HL-60 (cell line): ENCODE measurements at regions not wholly inside any gene's neighbourhood (a gene's known extent, or its start where the extent isn't known, plus 50 kb on each side); places are given as distances from the start of the nearest gene placed in this dataset.

Experiments used
- DNase-seq, 2 experiments: peaks; one replicate each; pipeline ENCODE4 v3.0.0-alpha.2; 2010 to 2020; ENCODE audit warnings: low read depth in 1 of 2, low spot score in 1 of 2
- H3K27ac ChIP-seq: fragments of 250-450 bp; sonication (Bioruptor Pico); replicated peaks from 2 replicates; pipeline ENCODE4 v1.5.1; 2020; ENCODE audit warnings: mild to moderate bottlenecking, moderate library complexity
- H3K27me3 ChIP-seq: fragments of 250-450 bp; sonication (Bioruptor Pico); 2 replicates; pipeline ENCODE4 v1.5.1; 2021; ENCODE audit warnings: mild to moderate bottlenecking, moderate library complexity; ENCODE audit not compliant: insufficient read depth, poor library complexity, severe bottlenecking
- H3K4me3 ChIP-seq: replicated peaks from 2 replicates; pipeline ENCODE4 v1.5.1; 2011; ENCODE audit warnings: mild to moderate bottlenecking, control low read depth, low read length; ENCODE audit not compliant: insufficient read depth
- CTCF ChIP-seq: IDR thresholded peaks from one replicate; pipeline ENCODE4 v1.5.1; 2011; ENCODE audit warnings: low read length, control low read depth, inconsistent platforms; ENCODE audit not compliant: insufficient read depth
- GABPA ChIP-seq: IDR thresholded peaks from 2 replicates; pipeline ENCODE4 v1.6.1; 2012; ENCODE audit warnings: low read depth
- POLR2AphosphoS5 ChIP-seq: IDR thresholded peaks from 2 replicates; pipeline ENCODE4 v1.6.1; 2012; ENCODE audit warnings: low read depth
- REST ChIP-seq: IDR thresholded peaks from 2 replicates; pipeline ENCODE4 v1.6.1; 2012; ENCODE audit warnings: low read depth; ENCODE audit not compliant: insufficient replicate concordance
- SPI1 ChIP-seq: IDR thresholded peaks from 2 replicates; pipeline ENCODE4 v1.6.1; 2012; ENCODE audit warnings: low read depth, mild to moderate bottlenecking, borderline replicate concordance

DNA sequence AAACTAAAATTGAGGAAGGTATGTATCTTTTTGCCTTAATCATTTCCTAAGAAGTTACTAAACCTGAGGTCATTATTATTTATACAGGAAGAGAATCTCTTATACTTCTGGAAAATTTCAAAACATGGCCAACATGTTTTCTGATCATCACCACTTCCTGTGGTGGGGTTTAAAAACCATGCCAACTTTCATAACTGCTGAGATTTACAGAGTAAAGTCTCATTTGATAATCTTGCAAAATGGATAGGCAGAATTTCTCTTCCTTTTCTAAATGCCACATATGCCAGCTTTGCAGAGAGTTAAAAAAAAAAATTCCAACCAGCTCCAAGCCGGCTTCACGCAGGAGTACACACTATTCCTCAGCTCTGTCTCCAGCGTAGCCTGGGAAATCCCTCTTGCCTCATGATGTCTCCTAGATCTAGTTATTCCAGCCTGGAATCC lies 124.3 kb upstream of the SPRED1 start:
- DNase-seq: no peak
- Histone ChIP-seq H3K27me3 (peaks cover 5% of the 10 kb centered on the region), H3K27ac (no peak overlapping the region), H3K4me3 (no peak overlapping the region)
- TF ChIP-seq SPI1: no peak
- no peak for TF ChIP-seq POLR2AphosphoS5
- no peak for TF ChIP-seq CTCF
- no peak for TF ChIP-seq REST
- TF ChIP-seq GABPA: no peak

DNA sequence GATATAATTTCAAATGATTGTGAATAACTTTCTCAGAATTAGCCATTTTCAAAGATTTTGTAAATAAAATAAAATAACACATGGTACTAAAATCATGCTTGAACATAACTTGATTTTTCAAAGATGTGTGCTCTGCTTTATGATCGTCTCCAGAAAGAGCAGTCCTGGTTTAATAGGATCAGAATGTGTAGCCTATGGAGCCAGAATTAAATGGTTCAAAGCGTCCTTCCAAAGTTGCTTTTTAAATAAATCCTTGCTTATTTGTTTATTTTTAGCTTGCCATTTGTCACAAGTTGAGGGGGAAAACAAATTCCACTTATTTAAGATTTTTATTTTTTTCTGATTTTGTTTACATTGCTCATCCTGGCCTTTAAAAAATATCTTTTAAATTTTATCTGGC lies 123.7 kb upstream of the SPRED1 start:
- DNase-seq: no peak
- Histone ChIP-seq H3K4me3 (no peak overlapping the region), H3K27ac (no peak overlapping the region), H3K27me3 (peaks cover 5% of the 10 kb centered on the region)
- no peak for TF ChIP-seq REST
- TF ChIP-seq CTCF: no peak
- no peak for TF ChIP-seq POLR2AphosphoS5
- no peak for TF ChIP-seq SPI1
- no peak for TF ChIP-seq GABPA

- no peak overlapping the region for H3K4me3 ChIP-seq
- TF ChIP-seq POLR2AphosphoS5: peak; percentile 46; the same call in 1 of the 2 replicates
- TF ChIP-seq GABPA: no peak
- peaks cover 5% of the 10 kb centered on the region for H3K27me3 ChIP-seq
- H3K27ac ChIP-seq: no peak overlapping the region
- peak; percentile 48 to 58 for DNase-seq
These were observed 123.0 kb upstream of the SPRED1 start for GRCh38 chr15:38129531-38130204.

GRCh38 chr15:38130205-38130567 lies 122.5 kb upstream of the SPRED1 start:
- Histone ChIP-seq H3K27me3 (peaks cover 5% of the 10 kb centered on the region), H3K4me3 (no peak overlapping the region), H3K27ac (no peak overlapping the region)
- no peak for TF ChIP-seq POLR2AphosphoS5
- no peak for TF ChIP-seq GABPA
- no peak for TF ChIP-seq CTCF
- no peak for TF ChIP-seq REST
- no peak for TF ChIP-seq SPI1
- DNase-seq: no peak
